A549 (cell line): ENCODE measurements at regions not wholly inside any gene's neighbourhood (a gene's known extent, or its start where the extent isn't known, plus 50 kb on each side); places are given as distances from the start of the nearest gene placed in this dataset.

Experiments used
- ATAC-seq, 2 experiments: fragments of 200-7000 bp in 1 of 2; fragments of >200 bp in 1 of 2; cut with Nextera tagmentation in 1 of 2; cut with Tn5 transposase in 1 of 2; 3 replicates each; pipeline versions ENCODE4 v1.8.0 to v1.9.1; 2018 to 2020; ENCODE audit warnings: mild to moderate bottlenecking in 1 of 2, moderate library complexity in 1 of 2
- CTCF ChIA-PET: fragments of 300-600 bp; sonication (Branson Sonifier 250); formaldehyde crosslinking; extraction: SDS; loops from one replicate; lab custom pipeline; 2021; ENCODE audit warnings: antibody characterized with exemption, inconsistent platforms; lab: Yijun Ruan, JAX
- POLR2A ChIA-PET: fragments of 350-600 bp; formaldehyde crosslinking; extraction: SDS; loops from one replicate; lab custom pipeline; 2021; ENCODE audit warnings: antibody characterized with exemption, inconsistent platforms; lab: Yijun Ruan, JAX
- DNase-seq, 2 experiments: peaks; one replicate each; pipeline versions ENCODE4 v3.0.0 to v3.0.0-alpha.2; 2011 to 2016; ENCODE audit warnings: low read depth in 1 of 2, low spot score in 1 of 2
- FAIRE-seq: peaks from 2 replicates; lab custom pipeline; 2011; peaks lifted over from hg19 to GRCh38; lab: Jason Lieb, UNC
- H3K27ac ChIP-seq, 2 experiments: fragments of >200 bp; sonication (Bioruptor Twin); formaldehyde crosslinking; 3 replicates each; pipeline ENCODE4 v1.5.1; 2016 to 2017
- H3K4me1 ChIP-seq: fragments of >200 bp; sonication (Bioruptor Twin); formaldehyde crosslinking; 3 replicates; pipeline ENCODE4 v1.6.1; 2016
- H3K4me2 ChIP-seq: fragments of >200 bp; sonication (Bioruptor Twin); formaldehyde crosslinking; 3 replicates; pipeline ENCODE4 v1.6.1; 2016
- H3K4me3 ChIP-seq: fragments of >200 bp; sonication (Bioruptor Twin); formaldehyde crosslinking; 3 replicates; pipeline ENCODE4 v1.5.1; 2016
- H3K9me3 ChIP-seq: fragments of >200 bp; sonication (Bioruptor Twin); formaldehyde crosslinking; 3 replicates; pipeline ENCODE4 v1.6.1; 2016
- CBX2 ChIP-seq: fragments of 200-600 bp; sonication (generic); IDR thresholded peaks from 2 replicates; pipeline ENCODE4 v1.6.1; 2016; ENCODE audit warnings: low read depth, mild to moderate bottlenecking, borderline replicate concordance
- EHF ChIP-seq: fragments of 250-450 bp; sonication (Bioruptor Pico); IDR thresholded peaks from 2 replicates; pipeline ENCODE4 v1.5.0; 2020; ENCODE audit warnings: mild to moderate bottlenecking
- EP300 ChIP-seq, 2 experiments: fragments of >200 bp; sonication (Bioruptor Twin); formaldehyde crosslinking; IDR thresholded peaks; 2 replicates in 1 of 2; 3 replicates in 1 of 2; pipeline ENCODE4 v1.6.1; 2016 to 2017
- FOSL2 ChIP-seq, 2 experiments: fragments of 450-650 bp in 1 of 2; fragments of >200 bp in 1 of 2; sonication (Bioruptor Twin) in 1 of 2; formaldehyde crosslinking; IDR thresholded peaks; 2 replicates each; pipeline versions ENCODE4 v1.5.0 to v1.6.1; 2016 to 2020; ENCODE audit warnings: mild to moderate bottlenecking in 1 of 2, moderate library complexity in 1 of 2
- GATA3 ChIP-seq: IDR thresholded peaks from 2 replicates; pipeline ENCODE4 v1.6.1; 2012; ENCODE audit warnings: borderline replicate concordance
- HOXA7 ChIP-seq: fragments of 250-450 bp; sonication (Bioruptor Pico); IDR thresholded peaks from 2 replicates; pipeline ENCODE4 v1.5.0; 2020; ENCODE audit warnings: mild to moderate bottlenecking, moderate library complexity
- MAFK ChIP-seq: fragments of 450-650 bp; IDR thresholded peaks from 2 replicates; pipeline ENCODE4 v1.6.1; 2014; ENCODE audit not compliant: partially characterized antibody
- MAZ ChIP-seq: fragments of 150-350 bp; IDR thresholded peaks from 2 replicates; pipeline ENCODE4 v1.6.1; 2014; ENCODE audit warnings: antibody characterized with exemption, low read depth, low read length, borderline replicate concordance
- POLR2AphosphoS2 ChIP-seq: conservative IDR thresholded peaks from 2 replicates; pipeline ENCODE4 v1.6.1; 2012; ENCODE audit warnings: low read length, improper control_type of control experiment, inconsistent platforms
- RNF2 ChIP-seq: fragments of 200-600 bp; sonication (generic); IDR thresholded peaks from 2 replicates; pipeline ENCODE4 v1.6.1; 2016; ENCODE audit warnings: low read depth, mild to moderate bottlenecking, antibody characterized with exemption, moderate library complexity, borderline replicate concordance
- ZFP36 ChIP-seq: fragments of 450-650 bp; IDR thresholded peaks from 2 replicates; pipeline ENCODE4 v1.6.1; 2014; ENCODE audit warnings: borderline replicate concordance; ENCODE audit not compliant: partially characterized antibody
- WGBS: methylation state at CpG from one replicate; pipeline ENCODE4 v1.1.6; 2017; ENCODE audit errors: missing lambda C conversion rate; 5-methylcytosine and 5-hydroxymethylcytosine counted together
- TF ChIP-seq, protein P1 (sequence below): fragments of 250-450 bp; sonication (Bioruptor Pico); IDR thresholded peaks from 2 replicates; pipeline ENCODE4 v1.5.0; 2021; ENCODE audit warnings: mild to moderate bottlenecking, moderate library complexity, borderline replicate concordance
- TF ChIP-seq, protein P2 (sequence below): IDR thresholded peaks from 2 replicates; pipeline ENCODE4 v1.6.1; 2012
- TF ChIP-seq, protein P3 (sequence below): fragments of >200 bp; sonication (Bioruptor Twin); formaldehyde crosslinking; IDR thresholded peaks from 2 replicates; pipeline ENCODE4 v1.6.1; 2016
- TF ChIP-seq, protein P4 (sequence below): fragments of 250-450 bp; sonication (Bioruptor Pico); IDR thresholded peaks from 2 replicates; pipeline ENCODE4 v1.5.0; 2020; ENCODE audit warnings: low read depth, mild to moderate bottlenecking, moderate library complexity
- TF ChIP-seq, protein P5 (sequence below): fragments of 200-600 bp; sonication (generic); IDR thresholded peaks from 2 replicates; pipeline ENCODE4 v1.6.1; 2016; ENCODE audit warnings: antibody characterized with exemption, mild to moderate bottlenecking, moderate library complexity

DNA sequence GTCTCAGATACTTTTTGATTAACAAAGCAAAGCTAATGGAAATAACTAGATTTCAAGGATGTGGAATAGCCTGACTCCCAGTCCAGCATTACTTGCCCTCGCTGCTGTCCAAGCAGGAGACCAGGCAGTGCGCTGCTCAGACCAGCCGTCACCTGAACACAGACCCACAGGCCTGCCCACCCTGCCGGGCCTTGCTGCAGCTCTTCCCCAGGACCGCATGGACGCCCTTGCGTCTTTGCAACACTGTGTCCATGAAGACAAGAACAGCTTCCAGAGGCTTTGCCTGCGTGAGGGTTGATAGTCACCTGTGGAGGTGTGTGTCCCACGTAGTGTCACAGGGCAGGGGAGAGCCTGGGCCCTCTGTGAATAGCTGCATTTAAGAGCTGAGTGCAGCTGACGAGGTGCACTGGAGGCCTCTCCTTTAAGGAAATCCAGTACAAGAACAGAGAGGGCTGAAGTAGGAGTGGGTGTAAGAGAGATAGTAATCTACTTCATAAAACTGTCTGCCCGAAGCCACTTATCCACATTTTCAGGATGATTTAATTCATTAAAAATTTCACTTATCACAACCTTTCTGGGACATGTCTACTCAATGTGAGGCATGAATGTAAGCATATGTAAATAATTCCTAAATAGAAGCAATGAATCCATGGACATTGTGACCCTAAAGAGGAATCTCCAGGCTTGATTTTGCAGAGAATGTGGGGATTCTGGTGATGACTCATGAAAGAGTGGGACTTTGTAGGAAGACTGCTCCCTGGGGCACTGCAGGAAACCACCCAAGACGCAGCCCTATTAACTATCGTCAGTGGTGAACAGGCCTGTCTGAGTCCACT, 176.2 kb upstream of the RAB4A start:
- Histone ChIP-seq H3K4me1 (peaks cover 20% of the 10 kb centered on the region; the same call in 1 of the 3 replicates), H3K9me3 (0 out of 3 replicates have a peak, but pooled peaks cover 3% of the 10 kb centered on the region), H3K4me3 (no peak overlapping the region), H3K27ac (peak overlapping the region; percentile 25 to 34; a peak in 3 of 6 replicates), H3K4me2 (peak overlapping the region; percentile 12; the same call in 1 of the 3 replicates)
- FAIRE-seq (no peak), ATAC-seq (peak in 1 of 2 experiments; percentile 68; a peak in 4 of 6 replicates), DNase-seq (no peak)
- CTCF ChIA-PET: interaction anchor here (2.8 kb wide), 1 partner anchor 359 kb away, joined by 8 read pairs; the partner anchor contains the start of gene RHOU
- TF ChIP-seq EP300 (IDR thresholded peaks at IDR 0.05): no peak
- TF ChIP-seq RNF2: no peak
- no peak for TF ChIP-seq POLR2AphosphoS2
- no peak for TF ChIP-seq FOSL2 (IDR thresholded peaks at IDR 0.05)
- TF ChIP-seq FOSL2 (CRISPR knock-in tag; IDR thresholded peaks at IDR 0.05): peak; percentile 31; the same call in 1 of the 2 replicates
- TF ChIP-seq, protein P1, sequence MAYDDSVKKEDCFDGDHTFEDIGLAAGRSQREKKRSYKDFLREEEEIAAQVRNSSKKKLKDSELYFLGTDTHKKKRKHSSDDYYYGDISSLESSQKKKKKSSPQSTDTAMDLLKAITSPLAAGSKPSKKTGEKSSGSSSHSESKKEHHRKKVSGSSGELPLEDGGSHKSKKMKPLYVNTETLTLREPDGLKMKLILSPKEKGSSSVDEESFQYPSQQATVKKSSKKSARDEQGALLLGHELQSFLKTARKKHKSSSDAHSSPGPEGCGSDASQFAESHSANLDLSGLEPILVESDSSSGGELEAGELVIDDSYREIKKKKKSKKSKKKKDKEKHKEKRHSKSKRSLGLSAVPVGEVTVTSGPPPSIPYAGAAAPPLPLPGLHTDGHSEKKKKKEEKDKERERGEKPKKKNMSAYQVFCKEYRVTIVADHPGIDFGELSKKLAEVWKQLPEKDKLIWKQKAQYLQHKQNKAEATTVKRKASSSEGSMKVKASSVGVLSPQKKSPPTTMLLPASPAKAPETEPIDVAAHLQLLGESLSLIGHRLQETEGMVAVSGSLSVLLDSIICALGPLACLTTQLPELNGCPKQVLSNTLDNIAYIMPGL (CRISPR knock-in tag): no peak
- TF ChIP-seq, protein P2, sequence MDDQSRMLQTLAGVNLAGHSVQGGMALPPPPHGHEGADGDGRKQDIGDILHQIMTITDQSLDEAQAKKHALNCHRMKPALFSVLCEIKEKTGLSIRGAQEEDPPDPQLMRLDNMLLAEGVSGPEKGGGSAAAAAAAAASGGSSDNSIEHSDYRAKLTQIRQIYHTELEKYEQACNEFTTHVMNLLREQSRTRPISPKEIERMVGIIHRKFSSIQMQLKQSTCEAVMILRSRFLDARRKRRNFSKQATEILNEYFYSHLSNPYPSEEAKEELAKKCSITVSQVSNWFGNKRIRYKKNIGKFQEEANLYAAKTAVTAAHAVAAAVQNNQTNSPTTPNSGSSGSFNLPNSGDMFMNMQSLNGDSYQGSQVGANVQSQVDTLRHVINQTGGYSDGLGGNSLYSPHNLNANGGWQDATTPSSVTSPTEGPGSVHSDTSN: no peak
- TF ChIP-seq, protein P3, sequence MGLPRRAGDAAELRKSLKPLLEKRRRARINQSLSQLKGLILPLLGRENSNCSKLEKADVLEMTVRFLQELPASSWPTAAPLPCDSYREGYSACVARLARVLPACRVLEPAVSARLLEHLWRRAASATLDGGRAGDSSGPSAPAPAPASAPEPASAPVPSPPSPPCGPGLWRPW: no peak
- TF ChIP-seq MAZ: no peak
- no peak for TF ChIP-seq MAFK
- TF ChIP-seq, protein P4, sequence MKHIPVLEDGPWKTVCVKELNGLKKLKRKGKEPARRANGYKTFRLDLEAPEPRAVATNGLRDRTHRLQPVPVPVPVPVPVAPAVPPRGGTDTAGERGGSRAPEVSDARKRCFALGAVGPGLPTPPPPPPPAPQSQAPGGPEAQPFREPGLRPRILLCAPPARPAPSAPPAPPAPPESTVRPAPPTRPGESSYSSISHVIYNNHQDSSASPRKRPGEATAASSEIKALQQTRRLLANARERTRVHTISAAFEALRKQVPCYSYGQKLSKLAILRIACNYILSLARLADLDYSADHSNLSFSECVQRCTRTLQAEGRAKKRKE (CRISPR knock-in tag): no peak
- no peak for TF ChIP-seq HOXA7 (CRISPR knock-in tag)
- TF ChIP-seq EHF (CRISPR knock-in tag): no peak
- TF ChIP-seq GATA3: peak; percentile 19; the same call in 1 of the 2 replicates
- TF ChIP-seq ZFP36: no peak
- no peak for TF ChIP-seq CBX2
- TF ChIP-seq, protein P5, sequence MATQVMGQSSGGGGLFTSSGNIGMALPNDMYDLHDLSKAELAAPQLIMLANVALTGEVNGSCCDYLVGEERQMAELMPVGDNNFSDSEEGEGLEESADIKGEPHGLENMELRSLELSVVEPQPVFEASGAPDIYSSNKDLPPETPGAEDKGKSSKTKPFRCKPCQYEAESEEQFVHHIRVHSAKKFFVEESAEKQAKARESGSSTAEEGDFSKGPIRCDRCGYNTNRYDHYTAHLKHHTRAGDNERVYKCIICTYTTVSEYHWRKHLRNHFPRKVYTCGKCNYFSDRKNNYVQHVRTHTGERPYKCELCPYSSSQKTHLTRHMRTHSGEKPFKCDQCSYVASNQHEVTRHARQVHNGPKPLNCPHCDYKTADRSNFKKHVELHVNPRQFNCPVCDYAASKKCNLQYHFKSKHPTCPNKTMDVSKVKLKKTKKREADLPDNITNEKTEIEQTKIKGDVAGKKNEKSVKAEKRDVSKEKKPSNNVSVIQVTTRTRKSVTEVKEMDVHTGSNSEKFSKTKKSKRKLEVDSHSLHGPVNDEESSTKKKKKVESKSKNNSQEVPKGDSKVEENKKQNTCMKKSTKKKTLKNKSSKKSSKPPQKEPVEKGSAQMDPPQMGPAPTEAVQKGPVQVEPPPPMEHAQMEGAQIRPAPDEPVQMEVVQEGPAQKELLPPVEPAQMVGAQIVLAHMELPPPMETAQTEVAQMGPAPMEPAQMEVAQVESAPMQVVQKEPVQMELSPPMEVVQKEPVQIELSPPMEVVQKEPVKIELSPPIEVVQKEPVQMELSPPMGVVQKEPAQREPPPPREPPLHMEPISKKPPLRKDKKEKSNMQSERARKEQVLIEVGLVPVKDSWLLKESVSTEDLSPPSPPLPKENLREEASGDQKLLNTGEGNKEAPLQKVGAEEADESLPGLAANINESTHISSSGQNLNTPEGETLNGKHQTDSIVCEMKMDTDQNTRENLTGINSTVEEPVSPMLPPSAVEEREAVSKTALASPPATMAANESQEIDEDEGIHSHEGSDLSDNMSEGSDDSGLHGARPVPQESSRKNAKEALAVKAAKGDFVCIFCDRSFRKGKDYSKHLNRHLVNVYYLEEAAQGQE: no peak
- WGBS: 80% methylated on average over 13 of the region's 13 CpGs
- POLR2A ChIA-PET: no interaction called here
